CD4-positive, alpha-beta T cell treated with Interleukin-6 for 4 hours (primary cell): ENCODE measurements at regions not wholly inside any gene's neighbourhood (a gene's known extent, or its start where the extent isn't known, plus 50 kb on each side); places are given as distances from the start of the nearest gene placed in this dataset.
"Not testable (repeated sequence)": the region's sequence is repeated elsewhere in the genome, so short reads cannot be mapped to it uniquely, and the experiment has no call there.

Source experiments
- DNase-seq: peaks from one replicate; pipeline ENCODE4 v3.0.0-alpha.2; 2020; ENCODE audit warnings: mixed read lengths

GRCh38 chr1:34371179-34371578, 194.5 kb downstream of the C1orf94 start:
- not testable (repeated sequence) for DNase-seq

- DNase-seq, result no peak
These were observed 195.3 kb downstream of the C1orf94 start for GRCh38 chr1:34371829-34372532.

GRCh38 chr1:34372891-34373290, 196.2 kb downstream of the C1orf94 start:
- no peak for DNase-seq

GRCh38 chr1:34373912-34374311, 197.2 kb downstream of the C1orf94 start:
- DNase-seq, result no peak

- DNase-seq, result no peak
These were observed 199.8 kb downstream of the C1orf94 start for GRCh38 chr1:34376531-34376930.

GRCh38 chr1:34378968-34379856, 202.5 kb downstream of the C1orf94 start:
- DNase-seq, result no peak

- DNase-seq, result no peak
These were observed 203.2 kb downstream of the C1orf94 start for GRCh38 chr1:34379911-34380310.

- DNase-seq, result no peak
These were observed 203.9 kb downstream of the C1orf94 start for GRCh38 chr1:34380526-34381124.

GRCh38 chr1:34389974-34390373, 213.3 kb downstream of the C1orf94 start:
- no peak for DNase-seq

GRCh38 chr1:34396042-34396441, 219.3 kb downstream of the C1orf94 start:
- no peak for DNase-seq

GRCh38 chr1:34398241-34398915, 221.7 kb downstream of the C1orf94 start:
- DNase-seq, result no peak

GRCh38 chr1:34398916-34399275, 222.2 kb downstream of the C1orf94 start:
- DNase-seq, result no peak

GRCh38 chr1:34400675-34401074, 224.0 kb downstream of the C1orf94 start:
- no peak for DNase-seq

- DNase-seq, result no peak
These were observed 226.4 kb downstream of the C1orf94 start for GRCh38 chr1:34403156-34403555.

- no peak for DNase-seq
These were observed 228.1 kb downstream of the C1orf94 start for GRCh38 chr1:34404804-34405203.

GRCh38 chr1:34405266-34405959, 228.7 kb downstream of the C1orf94 start:
- DNase-seq, result no peak

- no peak for DNase-seq
These were observed 229.7 kb downstream of the C1orf94 start for GRCh38 chr1:34406377-34406776.

- DNase-seq, result no peak
These were observed 230.3 kb downstream of the C1orf94 start for GRCh38 chr1:34406833-34407539.

- DNase-seq, result no peak
These were observed 231.3 kb downstream of the C1orf94 start for GRCh38 chr1:34408011-34408410.

GRCh38 chr1:34409689-34410229, 233.1 kb downstream of the C1orf94 start:
- no peak for DNase-seq

GRCh38 chr1:34412598-34413370, 236.1 kb downstream of the C1orf94 start:
- DNase-seq, result no peak
